ENCODE measurements at regions not wholly inside any gene's neighbourhood (a gene's known extent, or its start where the extent isn't known, plus 50 kb on each side); places are given as distances from the start of the nearest gene placed in this dataset.

DNA sequence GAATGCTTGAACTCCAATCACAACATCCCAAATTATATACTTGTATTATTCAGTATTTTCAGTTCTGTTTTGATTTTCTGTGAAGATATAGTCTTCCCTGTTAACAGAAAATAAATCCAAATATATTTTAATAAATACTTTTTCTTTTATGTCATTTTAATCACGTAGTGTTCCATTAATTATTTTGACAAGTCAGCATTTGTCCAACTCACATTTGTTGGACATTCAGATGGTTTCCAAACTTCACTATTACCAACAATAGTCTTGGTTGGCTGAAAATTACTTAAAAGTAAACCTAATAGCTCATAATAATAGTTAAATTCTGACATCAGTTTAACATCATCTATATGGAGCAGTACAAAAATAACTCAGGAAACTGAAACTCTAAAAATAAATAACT lies 60.7 kb upstream of the SPANXD start:
- DNase-seq (ENCODE audit: low spot score): no peak

DNA sequence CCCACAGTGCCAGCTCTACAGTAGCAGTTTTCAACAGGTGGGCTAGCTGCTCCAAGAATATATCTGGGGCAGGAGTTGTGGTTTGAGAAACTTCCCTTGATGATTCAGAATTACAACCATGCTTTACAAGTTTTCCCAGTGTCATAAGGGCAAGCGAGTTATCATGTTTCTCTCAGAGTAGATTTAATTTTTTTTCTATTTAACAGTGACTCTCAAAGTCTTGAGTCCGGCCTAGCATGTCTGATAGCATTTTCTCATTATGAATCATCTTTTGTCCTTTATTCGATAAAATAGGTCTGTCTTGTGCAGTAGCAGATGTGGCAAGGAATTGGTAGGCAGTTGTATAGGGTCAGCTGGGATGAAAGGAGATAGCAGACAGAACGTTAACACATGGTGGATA lies 62.2 kb upstream of the SPANXD start:
- DNase-seq (ENCODE audit: low spot score): peak; percentile 2

DNA sequence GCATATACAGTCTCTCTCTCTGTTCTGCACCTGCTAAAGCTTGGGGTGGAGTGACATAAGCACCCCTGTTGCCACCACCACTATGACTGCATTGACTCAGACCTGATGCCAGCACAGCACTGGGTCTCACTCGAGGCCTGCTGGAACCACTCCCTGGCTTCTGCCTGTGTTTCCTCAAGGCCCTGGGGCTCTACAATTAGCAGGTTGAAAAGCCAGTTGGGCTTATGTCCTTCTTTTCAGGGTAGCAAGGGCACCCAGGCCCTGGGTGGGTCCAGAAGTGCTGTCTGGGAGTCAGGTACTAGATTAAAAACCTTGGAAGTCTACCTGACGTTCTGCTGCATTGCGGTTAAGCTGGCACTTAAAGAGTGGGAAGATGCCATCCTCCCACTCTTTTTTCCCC lies 50.5 kb upstream of the MAGEC3 start:
- DNase-seq (ENCODE audit: low spot score): no peak

Data from umbilical cord (tissue), 1 donor.